ENCODE measurements at regions not wholly inside any gene's neighbourhood (a gene's known extent, or its start where the extent isn't known, plus 50 kb on each side); places are given as distances from the start of the nearest gene placed in this dataset.
"Not testable (repeated sequence)": the region's sequence is repeated elsewhere in the genome, so short reads cannot be mapped to it uniquely, and the experiment has no call there.

DNA sequence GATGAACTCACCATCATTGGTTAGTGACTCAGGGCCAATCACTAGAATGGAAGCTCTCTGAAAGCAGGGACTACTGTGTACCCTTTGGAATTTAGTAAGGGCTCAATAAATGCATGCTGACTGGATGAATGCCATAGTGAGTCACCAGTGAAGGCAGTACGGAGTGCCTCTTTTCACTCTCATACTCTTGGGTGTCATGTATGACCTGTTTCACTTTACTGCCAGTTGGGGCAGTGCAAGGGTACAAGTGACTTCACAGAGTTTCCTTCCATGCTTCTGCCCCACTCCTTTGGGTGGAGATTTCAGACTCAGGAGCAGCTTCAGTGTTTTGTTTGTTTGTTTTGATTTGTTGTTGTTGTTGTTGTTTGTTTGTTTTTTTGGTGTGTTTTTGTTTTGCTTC lies 57.7 kb downstream of the SOX3 start:
- no peak for DNase-seq

DNA sequence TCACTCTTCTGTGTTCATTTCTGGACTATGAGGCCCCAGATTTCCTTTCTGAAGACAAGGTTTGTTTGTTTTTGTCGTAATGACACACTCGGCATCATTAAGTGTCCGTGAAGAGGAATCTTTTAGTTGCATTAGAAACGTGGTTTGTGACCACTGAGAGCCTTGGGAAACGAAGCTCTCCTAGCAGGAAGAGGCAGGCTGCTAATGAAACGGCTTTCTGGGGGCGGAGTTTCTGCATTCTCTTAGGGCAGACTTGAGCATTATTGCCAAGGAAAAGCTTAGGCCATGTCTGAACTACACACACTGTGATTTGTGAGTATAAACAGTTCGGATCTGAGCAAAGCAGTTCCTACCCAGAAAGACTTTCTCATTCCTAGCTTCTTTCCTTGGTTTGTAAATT lies 64.0 kb downstream of the SOX3 start:
- DNase-seq, result no peak

DNA sequence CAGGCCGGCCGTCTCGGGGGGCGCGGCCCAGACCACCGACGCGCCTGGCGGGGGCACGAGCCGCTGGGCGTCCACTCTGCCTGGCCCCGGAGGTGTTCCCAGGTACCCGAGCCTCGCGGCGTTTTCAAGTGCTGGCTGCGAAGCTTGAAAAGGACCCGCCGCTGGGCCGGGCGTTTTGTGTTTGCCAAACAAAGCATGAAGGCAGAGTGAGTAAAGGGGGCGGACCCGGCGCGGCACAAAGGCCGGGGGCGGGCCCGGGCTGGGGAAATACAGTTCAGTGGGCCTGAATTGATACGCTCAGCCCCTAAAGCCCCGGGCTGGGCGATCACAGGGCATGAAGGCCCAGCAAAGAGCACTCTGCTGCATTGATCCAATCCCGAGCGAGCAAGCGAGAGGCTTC lies 65.4 kb downstream of the SOX3 start:
- no peak for DNase-seq

DNA sequence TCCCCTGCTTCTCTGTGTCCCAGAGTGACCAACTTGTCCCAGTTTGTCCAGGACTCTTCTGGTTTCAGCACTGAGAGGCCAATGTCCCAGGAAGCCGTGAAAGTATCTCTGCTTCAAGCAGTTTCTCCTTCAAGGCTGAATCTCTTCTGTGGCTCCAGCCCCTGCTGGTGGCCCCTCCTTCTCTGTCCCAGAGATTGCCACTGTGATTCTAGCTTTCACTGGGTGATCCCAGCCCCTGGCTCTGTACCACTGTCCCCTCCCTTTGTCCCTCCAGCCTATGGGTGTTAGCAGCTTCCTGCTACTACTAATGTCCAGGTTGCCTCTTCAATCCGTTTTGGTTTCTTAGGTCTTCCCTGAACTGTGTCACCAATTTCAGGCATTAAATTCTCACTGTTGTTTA lies 70.5 kb downstream of the SOX3 start:
- no peak for DNase-seq

DNA sequence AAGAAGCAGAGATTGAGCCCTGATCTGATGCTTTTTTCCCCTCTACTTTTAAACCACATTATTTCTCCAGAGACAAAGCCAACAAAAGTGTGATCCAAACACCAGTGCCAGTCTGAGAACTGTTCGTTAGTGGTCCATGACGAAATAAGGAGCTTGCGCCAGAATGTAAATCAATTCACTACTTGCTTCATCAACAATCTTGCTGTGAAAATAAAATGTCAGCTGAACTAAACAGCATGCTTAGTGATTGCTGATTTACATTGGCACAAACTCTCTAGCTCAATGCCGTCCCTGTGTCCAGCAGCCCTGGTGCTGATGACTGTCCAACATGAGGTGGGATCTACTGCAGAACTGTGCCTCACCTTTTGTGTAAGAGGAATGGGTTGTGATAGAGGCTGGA lies 71.3 kb downstream of the SOX3 start:
- no peak for DNase-seq

DNA sequence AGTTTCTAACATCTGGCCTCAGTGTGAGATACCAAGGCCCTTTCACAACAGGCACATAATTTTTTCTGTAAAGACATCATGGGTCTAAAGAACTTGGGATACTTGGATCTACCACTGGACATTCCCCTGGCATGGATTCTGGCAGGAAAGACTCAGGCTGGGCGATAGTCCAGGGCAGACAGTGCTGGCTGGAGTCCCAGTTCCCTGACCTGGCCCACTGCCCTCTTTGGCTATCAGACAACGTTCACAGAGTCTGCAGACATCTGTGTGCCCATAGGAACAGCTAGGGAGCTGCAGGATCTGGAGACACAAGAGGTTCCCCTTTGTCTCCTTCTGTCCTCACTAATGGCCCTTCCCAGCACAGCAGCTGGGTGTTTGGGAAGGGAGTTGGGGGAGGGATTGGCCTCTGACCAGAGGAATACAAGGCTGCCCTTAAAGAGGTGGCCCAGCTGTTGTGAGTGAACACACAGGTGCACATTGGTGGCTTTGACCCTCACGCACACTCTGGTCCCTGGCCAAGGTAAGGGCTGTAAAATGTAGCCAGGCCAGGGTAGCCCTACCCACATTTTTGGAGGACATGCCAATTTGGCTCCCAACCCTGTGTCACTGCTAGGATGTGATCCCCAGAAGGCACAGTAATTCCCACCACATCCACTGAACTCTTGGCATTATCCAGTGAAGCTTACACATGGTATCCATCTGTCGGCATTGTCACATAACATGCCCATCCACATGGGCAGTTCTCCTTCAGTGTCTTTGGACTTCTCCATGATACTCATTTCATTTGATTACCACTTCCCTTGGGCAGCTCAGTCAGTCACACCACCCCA lies 72.3 kb downstream of the SOX3 start:
- DNase-seq, result no peak

DNA sequence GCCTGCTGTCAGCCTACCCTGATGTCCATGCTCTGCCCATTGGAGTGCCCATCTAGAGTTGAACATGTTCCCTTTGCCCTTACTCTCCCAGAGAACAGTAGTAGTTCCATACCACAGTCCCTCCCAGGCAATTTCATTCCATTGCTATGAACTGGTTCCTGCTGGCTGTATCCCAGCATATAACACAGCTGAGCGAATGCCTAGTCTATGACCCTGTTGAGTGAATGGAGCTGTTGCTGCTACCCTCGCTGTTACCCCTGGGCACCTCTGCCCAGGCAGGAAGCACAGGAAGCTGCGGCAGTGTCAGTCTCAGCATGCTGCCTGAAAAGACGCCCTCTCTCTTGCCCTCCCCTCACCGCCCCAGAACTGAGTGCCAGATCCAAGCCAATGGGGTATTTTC lies 73.3 kb downstream of the SOX3 start:
- no peak for DNase-seq

DNA sequence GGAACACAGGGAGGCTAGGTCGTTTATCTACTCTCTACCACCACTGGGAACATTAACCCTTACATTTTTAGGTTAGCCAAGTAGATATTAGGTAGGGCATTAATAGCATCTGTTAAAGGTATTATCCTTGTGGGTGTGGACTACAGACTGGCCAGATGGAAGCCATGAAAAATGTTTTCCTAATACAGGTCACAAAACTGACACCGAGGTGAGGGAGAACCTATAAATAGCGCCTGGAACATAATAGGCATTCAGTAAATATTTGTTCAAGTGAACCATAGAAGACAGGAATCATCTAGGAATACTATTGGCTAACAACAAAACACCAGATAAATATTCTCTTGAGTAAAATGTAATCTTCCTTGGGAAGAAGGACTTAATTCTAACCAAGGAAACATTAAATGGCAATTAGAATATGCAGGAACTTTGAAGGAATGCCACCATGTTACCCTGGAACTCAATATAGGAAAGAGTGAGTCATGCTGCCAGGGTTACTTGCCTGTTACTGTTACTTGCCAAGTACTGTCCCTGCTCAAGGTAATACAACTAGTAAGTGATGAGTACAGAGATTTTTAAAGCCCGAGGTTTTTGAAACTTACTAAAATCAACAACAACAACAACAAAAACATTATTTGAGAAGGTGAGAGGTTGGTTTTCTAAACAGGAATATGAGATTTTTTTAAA lies 79.0 kb downstream of the SOX3 start:
- no peak for DNase-seq

DNA sequence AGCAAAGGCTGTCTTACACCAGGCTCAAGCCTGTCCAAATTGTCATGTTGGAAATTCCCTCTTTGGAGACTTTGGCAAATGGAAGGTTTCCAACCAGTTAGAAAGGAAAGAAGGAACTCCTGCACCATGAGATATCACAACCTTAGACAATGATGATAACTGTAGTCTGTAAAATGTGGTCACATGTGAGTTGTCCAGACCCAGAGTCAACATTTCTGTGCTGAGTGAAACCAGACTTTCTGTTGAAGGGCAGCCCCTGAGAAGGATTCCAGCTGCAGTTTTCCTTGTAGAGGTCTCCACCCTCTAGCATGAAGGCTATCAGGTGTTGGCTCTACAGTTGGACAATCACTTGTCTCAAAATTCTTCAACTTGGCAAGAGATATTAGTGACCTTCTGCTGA lies 82.4 kb downstream of the SOX3 start:
- DNase-seq, result no peak

DNA sequence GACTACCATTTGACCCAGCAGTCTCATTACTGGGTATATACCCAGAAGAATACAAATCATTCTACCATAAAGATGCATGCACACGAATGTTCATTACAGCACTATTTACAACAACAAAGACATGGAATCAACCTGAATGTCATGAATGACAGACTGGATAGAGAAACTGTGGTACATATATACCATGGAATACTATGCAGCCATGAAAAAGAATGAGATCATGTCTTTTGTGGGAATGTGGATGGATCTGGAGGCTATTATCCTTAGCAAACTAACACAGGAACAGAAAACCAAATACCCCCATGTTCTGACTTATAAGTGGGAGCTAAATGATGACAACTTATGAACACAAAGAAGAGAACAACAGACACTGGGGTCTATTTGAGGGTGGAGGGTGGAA lies 102.7 kb downstream of the SOX3 start:
- not testable (repeated sequence) for DNase-seq

DNA sequence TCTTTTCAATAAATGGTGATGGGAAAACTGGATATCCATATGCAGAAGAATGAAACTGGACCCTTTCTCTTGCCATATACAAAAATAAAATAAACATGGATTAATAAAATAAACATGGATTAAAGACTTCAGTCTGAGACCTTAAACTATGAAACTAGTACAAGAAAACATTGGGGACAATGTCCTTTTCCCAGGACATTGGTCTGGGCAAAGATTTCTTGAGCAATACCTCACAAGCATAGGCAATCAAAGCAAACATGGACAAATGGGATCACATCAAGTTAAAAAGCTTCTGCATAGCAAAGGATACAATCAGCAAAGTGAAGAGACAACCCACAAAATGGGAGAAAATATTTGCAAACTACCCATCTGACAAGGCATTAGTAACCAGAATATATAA lies 108.5 kb downstream of the SOX3 start:
- DNase-seq, result not testable (repeated sequence)

DNA sequence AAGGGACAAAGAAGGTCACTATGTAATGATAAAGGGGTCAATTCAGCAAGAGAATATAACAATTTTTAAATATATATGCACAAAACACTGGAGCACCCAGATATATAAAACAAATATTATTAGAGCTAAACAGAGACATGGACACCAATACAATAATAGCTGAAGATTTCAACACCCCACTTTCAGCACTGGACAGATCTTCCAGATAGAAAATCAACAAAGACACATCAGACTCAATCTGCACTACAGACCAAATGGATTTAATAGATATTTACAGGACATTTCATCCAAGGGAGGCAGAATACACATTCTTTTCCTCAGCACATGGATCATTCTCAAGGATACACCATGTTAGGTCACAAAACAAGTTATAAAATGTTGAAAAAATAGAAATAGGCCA lies 111.4 kb downstream of the SOX3 start:
- DNase-seq, result no peak

DNA sequence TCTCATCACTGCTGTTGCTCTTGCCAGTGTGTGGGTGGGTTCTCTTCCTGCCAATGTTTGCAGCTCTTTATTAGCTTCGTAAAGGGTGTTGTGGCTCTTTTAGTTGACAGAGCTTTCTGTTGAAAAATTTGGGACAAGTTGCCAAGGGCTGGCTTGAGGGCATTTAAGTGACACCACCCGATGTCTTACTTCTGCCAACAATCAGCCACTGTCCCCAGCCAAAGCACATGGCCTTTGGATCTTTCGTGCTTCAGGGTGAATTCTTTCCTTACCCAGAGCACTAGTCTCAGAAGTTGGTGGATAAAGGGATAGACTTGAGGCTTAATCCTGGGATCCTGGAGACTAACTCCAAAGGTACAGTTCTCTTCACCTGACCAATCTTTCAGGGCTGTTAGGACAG lies 113.6 kb downstream of the SOX3 start:
- DNase-seq, result no peak

DNA sequence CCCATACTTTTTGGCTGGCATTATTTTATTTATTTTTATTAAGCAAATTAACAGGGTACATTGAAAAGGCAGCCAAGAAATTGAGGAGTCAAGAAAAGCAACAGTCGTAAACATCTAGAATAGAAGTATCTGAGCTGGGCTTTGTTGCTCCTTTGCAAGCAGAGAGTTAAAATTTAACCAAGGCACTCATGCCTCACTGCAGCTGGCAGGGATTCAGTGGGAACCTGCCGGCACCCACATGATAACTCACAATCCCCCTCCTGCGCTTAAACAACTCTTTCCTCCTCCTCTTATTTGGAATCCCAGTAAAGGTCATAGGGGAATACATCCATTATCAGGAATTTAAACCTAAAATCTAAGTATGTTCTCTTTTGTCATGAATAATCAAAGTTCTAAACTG lies 115.5 kb downstream of the SOX3 start:
- no peak for DNase-seq

DNA sequence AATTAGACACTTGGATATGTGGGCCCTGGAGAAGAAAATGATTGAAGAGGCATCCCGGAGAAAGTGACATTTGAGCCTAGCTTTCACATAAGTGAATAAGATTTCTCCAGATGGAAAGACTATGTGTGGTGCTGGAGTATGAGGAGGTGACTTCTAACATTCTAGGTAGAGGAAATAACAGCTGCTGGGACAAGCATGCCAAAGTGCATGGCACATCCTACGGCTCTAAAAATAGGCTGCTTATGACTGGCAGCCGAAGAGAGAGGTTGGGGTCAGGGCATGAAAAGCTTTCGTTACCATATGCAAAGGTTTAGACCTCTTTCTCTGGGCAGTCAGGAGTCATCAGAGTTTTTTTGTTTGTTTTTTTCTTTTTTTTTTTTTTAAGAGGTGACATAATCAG lies 142.0 kb downstream of the SOX3 start:
- no peak for DNase-seq

DNA sequence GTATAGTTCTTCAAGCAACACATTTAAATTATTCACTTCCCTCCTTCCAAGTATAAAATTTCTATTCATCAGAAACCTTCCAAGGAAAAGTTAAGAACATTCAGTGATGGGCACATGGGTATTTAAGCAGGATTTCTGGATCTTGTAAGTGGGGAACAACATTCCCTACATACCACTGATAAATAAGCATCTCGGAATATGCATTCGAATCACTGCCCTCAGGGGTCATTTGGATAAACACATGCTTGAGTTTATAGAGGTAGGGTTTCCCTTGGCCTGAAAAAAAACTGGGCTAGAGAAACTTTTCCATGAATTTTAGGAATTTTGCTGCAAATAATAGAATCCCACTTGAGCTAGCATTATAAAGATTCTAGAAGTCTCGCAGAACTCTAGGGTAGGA lies 143.9 kb downstream of the SOX3 start:
- no peak for DNase-seq

DNA sequence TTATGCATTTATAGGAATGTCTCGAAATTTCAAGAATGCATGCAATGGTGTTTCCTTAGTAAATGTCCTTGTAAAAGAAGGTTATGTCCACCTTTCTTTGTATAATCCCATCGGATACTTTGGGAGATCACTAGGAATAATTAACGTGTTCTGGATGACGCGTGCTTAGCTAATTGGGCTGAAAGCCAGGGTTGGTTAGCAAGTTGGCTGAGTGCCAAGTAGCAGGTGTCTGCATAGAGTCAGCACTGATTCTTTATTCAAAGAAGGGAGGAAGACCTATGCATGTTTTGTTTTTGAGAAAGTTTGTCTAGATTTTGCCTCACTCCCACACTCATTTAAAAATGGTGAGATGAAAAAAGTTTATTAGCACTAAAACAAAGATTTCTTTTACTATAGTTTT lies 144.6 kb downstream of the SOX3 start:
- DNase-seq, result no peak

DNA sequence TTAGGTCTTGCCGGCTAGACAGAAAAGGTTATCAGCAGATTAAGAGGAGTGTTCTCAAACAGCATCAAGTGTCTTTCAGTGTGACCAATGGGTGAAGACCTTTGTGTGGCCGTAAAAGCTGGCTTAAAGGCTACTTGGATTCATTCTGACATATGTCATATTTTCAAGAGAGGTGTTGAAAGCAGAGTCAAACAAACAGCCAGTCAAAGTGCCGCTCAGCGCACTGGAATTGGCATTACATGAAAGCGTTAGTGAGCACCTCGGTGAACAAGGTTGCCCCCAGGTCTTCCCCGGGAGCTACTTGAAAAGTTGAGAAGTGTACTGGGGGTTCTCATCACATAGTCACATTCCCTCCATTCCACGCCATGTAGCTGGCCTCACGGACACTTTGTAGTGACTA lies 148.9 kb downstream of the SOX3 start:
- no peak for DNase-seq

DNA sequence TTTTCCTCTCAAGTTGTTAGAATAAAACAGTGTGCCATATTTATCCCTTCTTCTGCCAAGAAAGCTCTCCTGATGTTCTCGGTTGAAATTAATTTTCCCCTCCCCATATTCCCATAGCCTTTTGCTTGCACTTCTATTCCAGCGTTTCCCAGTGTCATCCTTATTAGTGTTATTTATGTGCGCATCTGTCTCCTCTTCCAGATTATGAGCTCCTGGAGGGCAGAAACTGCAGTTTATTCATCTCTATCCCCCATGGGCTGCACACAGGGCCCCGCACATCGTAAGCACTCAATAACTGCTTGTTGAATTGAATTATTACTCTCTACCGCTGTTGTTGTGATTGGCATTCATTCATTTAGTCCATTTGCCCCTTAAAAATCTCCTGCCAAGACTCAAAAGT lies 149.4 kb downstream of the SOX3 start:
- DNase-seq, result no peak

DNA sequence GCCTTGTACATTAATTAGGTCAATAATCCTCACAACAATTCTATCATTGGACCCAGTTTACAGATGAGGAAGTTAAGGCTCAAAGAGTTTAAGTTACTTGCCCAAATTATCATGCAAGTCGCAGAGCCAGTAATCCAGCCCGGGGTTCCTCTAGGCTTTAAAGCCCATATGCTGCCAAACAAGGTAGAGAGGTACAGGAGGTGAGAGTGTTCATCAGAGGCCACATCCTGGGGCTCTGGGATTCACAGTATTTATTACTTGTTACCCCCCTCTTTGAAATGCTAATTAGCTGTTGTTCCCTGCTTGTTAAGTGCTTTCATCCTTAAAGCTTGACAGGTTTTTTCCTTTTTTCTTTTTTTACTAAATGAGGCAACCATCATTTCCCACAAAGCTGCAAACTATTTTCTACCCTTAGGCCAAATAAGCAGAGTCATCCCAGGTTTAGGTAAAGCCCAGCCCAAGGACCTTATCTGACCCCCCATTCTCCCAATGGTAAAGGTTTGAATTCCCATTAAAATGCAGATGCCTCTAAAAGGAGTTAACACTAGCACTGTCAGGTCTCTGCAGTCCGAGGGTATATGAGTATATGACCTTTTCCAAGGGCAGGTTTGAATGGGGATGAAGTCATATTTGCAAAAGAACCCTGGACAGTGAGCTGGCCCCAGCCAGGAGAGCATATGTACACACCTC lies 150.3 kb downstream of the SOX3 start:
- DNase-seq, result no peak

DNA sequence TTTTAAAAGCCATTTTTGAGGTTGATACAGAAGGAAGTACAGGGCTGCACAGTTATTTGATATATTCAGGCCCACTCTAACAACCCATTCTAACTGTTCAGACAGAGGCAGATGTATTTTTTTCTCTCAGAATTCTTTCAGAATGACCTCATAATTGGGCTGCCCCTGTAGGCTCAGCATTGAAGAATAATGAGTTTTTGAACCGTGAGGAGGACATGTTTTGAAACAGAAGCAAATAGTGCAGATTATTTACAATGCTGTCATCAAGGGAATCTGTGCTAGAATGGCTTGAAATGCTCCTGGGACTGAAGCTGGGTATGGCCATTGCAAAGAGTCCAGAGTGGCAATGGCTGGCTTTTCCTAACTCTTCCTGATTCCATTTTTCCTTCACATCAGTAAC lies 158.1 kb downstream of the SOX3 start:
- DNase-seq, result no peak

DNA sequence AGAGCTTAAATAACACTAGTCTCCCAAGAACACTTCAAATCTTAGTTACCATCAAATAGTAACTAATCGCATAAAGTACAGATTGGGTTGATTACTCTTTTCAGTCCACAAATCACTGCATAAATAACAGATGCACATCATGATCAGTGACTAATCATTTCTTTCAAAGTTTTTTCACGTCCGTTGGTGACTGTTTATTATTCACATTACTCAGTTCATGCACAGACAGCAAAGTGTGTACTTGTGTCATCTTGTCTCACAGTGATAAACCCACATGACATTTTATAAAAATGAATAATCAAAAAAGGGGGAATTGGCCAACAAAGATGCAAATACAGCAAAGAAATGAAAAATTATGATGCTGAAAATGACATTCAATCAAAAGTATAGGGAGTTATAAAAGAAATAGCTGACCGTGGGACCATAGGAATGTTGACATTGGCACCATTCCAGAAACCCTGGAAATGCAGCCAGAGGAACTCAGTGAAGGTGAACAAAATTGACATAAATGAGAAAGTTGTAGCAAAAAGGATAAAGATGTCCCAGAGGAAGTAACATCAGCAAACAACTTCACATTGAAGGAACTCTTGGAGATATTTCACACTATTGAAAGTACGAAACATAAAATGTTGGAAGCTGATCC lies 161.5 kb downstream of the SOX3 start:
- DNase-seq, result no peak

DNA sequence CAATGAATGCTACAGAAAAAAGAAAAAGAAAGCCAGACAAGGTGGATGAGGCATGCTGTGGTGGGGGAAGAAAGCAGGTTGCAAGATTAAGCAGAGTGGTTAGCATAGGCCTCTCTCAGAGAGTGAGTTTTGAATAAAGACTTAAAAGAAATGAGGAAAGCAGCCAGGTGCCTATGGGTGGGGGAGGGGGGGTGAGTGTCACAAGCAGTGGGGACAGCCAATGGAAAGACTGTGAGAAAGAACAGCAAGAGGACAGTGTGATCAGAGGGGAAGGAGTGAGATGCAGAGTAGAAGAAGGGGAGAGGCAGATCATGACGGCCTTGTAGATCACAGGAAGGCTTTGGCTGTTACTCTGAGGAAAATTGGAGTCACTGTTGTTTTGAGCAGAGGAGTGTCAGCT lies 162.5 kb downstream of the SOX3 start:
- DNase-seq, result no peak

DNA sequence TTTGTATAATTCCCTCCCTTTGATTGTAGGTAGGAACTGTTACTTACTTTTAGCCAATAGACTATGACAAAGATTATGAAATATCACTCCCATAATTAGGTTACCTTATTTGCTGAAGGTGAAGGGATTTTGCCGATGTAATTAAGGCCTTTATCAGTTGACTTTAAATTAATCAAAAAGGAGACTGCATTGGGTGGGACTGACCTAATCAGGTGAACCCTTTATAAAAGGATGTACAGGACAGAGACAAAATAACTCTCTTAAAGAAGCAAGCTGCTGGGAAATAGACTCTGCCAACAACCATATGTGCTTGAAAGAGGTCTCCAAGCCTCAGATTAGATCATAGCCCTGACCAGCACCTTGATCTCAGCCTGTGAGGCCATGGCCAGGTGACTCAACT lies 167.6 kb downstream of the SOX3 start:
- no peak for DNase-seq

Data from activated CD4-positive, alpha-beta T cell treated with anti-CD3 and anti-CD28 coated beads, Interleukin-2, amount 50 U/mL, for 4 hours (primary cell).